ENCODE measurements at regions not wholly inside any gene's neighbourhood (a gene's known extent, or its start where the extent isn't known, plus 50 kb on each side); places are given as distances from the start of the nearest gene placed in this dataset.

- Histone ChIP-seq H3K14ac (replicated peaks; ENCODE audit: low read depth, low read length) (no peak overlapping the region), H4K8ac (ENCODE audit: low read depth in 2 of 2, low read length in 2 of 2) (no peak overlapping the region), H2BK20ac (ENCODE audit: low read depth, low read length) (no peak overlapping the region), H4K91ac (ENCODE audit: insufficient read depth, low read depth, low read length) (no peak overlapping the region), H2AFZ (replicated peaks; ENCODE audit: low read length, poor library complexity) (no peak overlapping the region), H3K4me2 (ENCODE audit: low read depth, low read length) (no peak overlapping the region), H3K4ac (ENCODE audit: low read depth, low read length) (no peak overlapping the region), H3K4me3 (ENCODE audit: insufficient read depth, low read depth, low read length) (no peak overlapping the region), H3K23ac (ENCODE audit: low read depth, low read length) (no peak overlapping the region), H2AK9ac (replicated peaks; ENCODE audit: low read depth, low read length, poor library complexity) (no peak overlapping the region), H2AK5ac (ENCODE audit: low read depth, low read length) (no peak overlapping the region), H4K5ac (ENCODE audit: low read depth, low read length) (no peak overlapping the region), H3K18ac (ENCODE audit: low read depth, low read length) (no peak overlapping the region), H3K27ac (ENCODE audit: insufficient read depth, low read length) (no peak overlapping the region), H4K20me1 (ENCODE audit: insufficient read depth, low read length) (no peaks in the 10 kb centered on the region), H3K4me1 (ENCODE audit: control insufficient read depth, insufficient read depth, low read length) (no peaks in the 10 kb centered on the region; the same call in 1 of the 2 replicates), H3K9me1 (ENCODE audit: insufficient read depth, low read length) (no peaks in the 10 kb centered on the region), H3K36me3 (ENCODE audit: control insufficient read depth, insufficient read depth, low read length) (no peaks in the 10 kb centered on the region), H2BK5ac (ENCODE audit: low read depth, low read length, poor library complexity, severe bottlenecking) (no peak overlapping the region), H3K9me3 (ENCODE audit: control insufficient read depth, insufficient read depth, low read length) (no peaks in the 10 kb centered on the region), H2BK120ac (ENCODE audit: low read depth, low read length) (no peak overlapping the region), H3K56ac (ENCODE audit: extremely low read depth, insufficient read depth, low read length) (no peak overlapping the region), H2BK15ac (ENCODE audit: low read depth, low read length) (no peak overlapping the region), H3K79me1 (ENCODE audit: low read depth in 1 of 2, low read length in 2 of 2) (no peaks in the 10 kb centered on the region), H3K27me3 (ENCODE audit: control insufficient read depth, insufficient read depth, low read length) (no peaks in the 10 kb centered on the region), H3K9ac (ENCODE audit: low read depth, low read length) (no peak overlapping the region)
- dilution Hi-C loops (cut with HindIII; ENCODE audit: low sequenced_read_pairs, unreplicated experiment) (no loop called here), in situ Hi-C loops (cut with MboI; ENCODE audit: low sequenced_read_pairs) (no loop called here), intact Hi-C loops (cut with micrococcal nuclease) (no loop called here)
- no CpG with 5 or more reads among the region's 1 CpG for WGBS, 2 experiments (ENCODE audit: extremely low coverage in 2 of 2, insufficient read length in 1 of 2)
- TF ChIP-seq CHD1 (IDR thresholded peaks at IDR 0.05; ENCODE audit: low read depth, low read length) (no peak), RFX5 (IDR thresholded peaks at IDR 0.05; ENCODE audit: low read depth, low read length) (no peak), RAD21 (IDR thresholded peaks at IDR 0.05; ENCODE audit: low read length) (no peak), RCOR1 (IDR thresholded peaks at IDR 0.05; ENCODE audit: insufficient replicate concordance, low read length) (no peak), CEBPB (IDR thresholded peaks at IDR 0.05; ENCODE audit: low read depth, low read length) (no peak), ELK1 (IDR thresholded peaks at IDR 0.05; ENCODE audit: borderline replicate concordance, low read depth, low read length) (no peak), NFE2L2 (IDR thresholded peaks at IDR 0.05; ENCODE audit: low read depth, low read length) (no peak), MAFK (IDR thresholded peaks at IDR 0.05; ENCODE audit: low read depth, low read length) (no peak), POLR2A (IDR thresholded peaks at IDR 0.05; ENCODE audit: low read depth, low read length) (no peak), SMC3 (IDR thresholded peaks at IDR 0.05; ENCODE audit: low read depth, low read length) (no peak), CTCF (conservative IDR thresholded peaks at IDR 0.05; ENCODE audit: low read depth, low read length) (no peak), MAZ (IDR thresholded peaks at IDR 0.05; ENCODE audit: borderline replicate concordance, low read depth, low read length) (no peak), BHLHE40 (IDR thresholded peaks at IDR 0.05; ENCODE audit: low read depth, low read length) (no peak)
- no peak for ATAC-seq (ENCODE audit: low read depth)
- no TSS peak for BruUV-seq (replicated peaks)
- ChIA-PET POLR2A (ENCODE audit: unreplicated experiment) (no interaction called here), CTCF (no interaction called here)
- no peak for DNase-seq
Measured at GRCh38 chr2:55973673-55974072, 50.1 kb upstream of the EFEMP1 start.

All from IMR-90 (cell line).